HEK293 (cell line): ENCODE measurements at regions not wholly inside any gene's neighbourhood (a gene's known extent, or its start where the extent isn't known, plus 50 kb on each side); places are given as distances from the start of the nearest gene placed in this dataset.

ENCODE experiments used
- CTCF ChIA-PET: fragments of 350-600 bp; formaldehyde crosslinking; extraction: SDS; loops from one replicate; lab custom pipeline; 2021; ENCODE audit warnings: antibody characterized with exemption; lab: Yijun Ruan, JAX
- POLR2A ChIA-PET: fragments of 300-600 bp; formaldehyde crosslinking; extraction: SDS; loops from one replicate; lab custom pipeline; 2020; ENCODE audit warnings: antibody characterized with exemption, inconsistent platforms; lab: Yijun Ruan, JAX
- H3K27ac ChIP-seq: fragments of 200-500 bp; sonication (Bioruptor generic); 2 replicates; pipeline ENCODE4 v1.5.1; 2014; ENCODE audit warnings: low read depth, low read length, control low read depth, inconsistent platforms; ENCODE audit errors: extremely low read depth
- H3K36me3 ChIP-seq, 2 experiments: fragments of 200-500 bp in 1 of 2; sonication (Bioruptor generic) in 1 of 2; 1 replicate in 1 of 2; 2 replicates in 1 of 2; pipeline ENCODE4 v1.5.1; 2014 to 2017; ENCODE audit warnings: inconsistent platforms in 2 of 2, low read length in 2 of 2; ENCODE audit not compliant: control insufficient read depth in 2 of 2, insufficient read depth in 1 of 2
- H3K4me1 ChIP-seq: fragments of 200-500 bp; sonication (Bioruptor generic); 2 replicates; pipeline ENCODE4 v1.5.1; 2014; ENCODE audit warnings: mild to moderate bottlenecking, low read length, inconsistent platforms; ENCODE audit not compliant: control insufficient read depth, insufficient read depth
- H3K4me3 ChIP-seq: 2 replicates; pipeline ENCODE4 v1.5.1; 2011; ENCODE audit warnings: low read depth, mild to moderate bottlenecking, control low read depth, low read length, moderate library complexity
- H3K9me3 ChIP-seq: fragments of 200-500 bp; sonication (Bioruptor generic); 2 replicates; pipeline ENCODE4 v1.5.1; 2014; ENCODE audit warnings: low read depth, low read length, inconsistent platforms; ENCODE audit not compliant: control insufficient read depth, insufficient read depth
- ATF2 ChIP-seq: fragments of 450-650 bp; formaldehyde crosslinking; IDR thresholded peaks from 2 replicates; pipeline ENCODE4 v1.5.1; 2016; ENCODE audit warnings: missing biosample characterization, missing genetic modification characterization, low read depth
- BCL11A ChIP-seq: fragments of 450-650 bp; formaldehyde crosslinking; IDR thresholded peaks from 2 replicates; pipeline ENCODE4 v1.5.1; 2016; ENCODE audit warnings: low read depth, missing biosample characterization, missing genetic modification characterization
- BCL11B ChIP-seq: fragments of 450-650 bp; formaldehyde crosslinking; IDR thresholded peaks from 2 replicates; pipeline ENCODE4 v1.5.1; 2016; ENCODE audit warnings: low read depth, missing biosample characterization, missing genetic modification characterization
- EGR2 ChIP-seq: fragments of 450-650 bp; formaldehyde crosslinking; IDR thresholded peaks from 2 replicates; pipeline ENCODE4 v1.5.1; 2016; ENCODE audit warnings: low read depth, missing biosample characterization, missing genetic modification characterization
- HOXC10 ChIP-seq: sonication (generic); formaldehyde crosslinking; IDR thresholded peaks from 2 replicates; pipeline ENCODE4 v1.8.1; 2023; ENCODE audit warnings: mild to moderate bottlenecking, missing genetic modification reagents
- TCF7L2 ChIP-seq: IDR thresholded peaks from 2 replicates; pipeline ENCODE4 v1.6.1; 2011; ENCODE audit warnings: low read depth, mild to moderate bottlenecking, inconsistent platforms, low read length, moderate library complexity, borderline replicate concordance
- WT1 ChIP-seq: fragments of 450-650 bp; formaldehyde crosslinking; IDR thresholded peaks from 2 replicates; pipeline ENCODE4 v1.5.1; 2016; ENCODE audit warnings: missing biosample characterization, missing genetic modification characterization
- YY2 ChIP-seq: fragments of 450-650 bp; formaldehyde crosslinking; IDR thresholded peaks from 2 replicates; pipeline ENCODE4 v1.5.1; 2016; ENCODE audit warnings: missing biosample characterization, missing genetic modification characterization
- ZBTB6 ChIP-seq: fragments of 450-650 bp; formaldehyde crosslinking; IDR thresholded peaks from 2 replicates; pipeline ENCODE4 v1.5.1; 2017; ENCODE audit warnings: missing biosample characterization, missing genetic modification characterization
- ZNF174 ChIP-seq: fragments of 450-650 bp; formaldehyde crosslinking; IDR thresholded peaks from 2 replicates; pipeline ENCODE4 v1.5.0; 2017; ENCODE audit warnings: missing biosample characterization, mild to moderate bottlenecking, missing genetic modification characterization
- ZNF175 ChIP-seq: fragments of 450-650 bp; formaldehyde crosslinking; IDR thresholded peaks from 2 replicates; pipeline ENCODE4 v1.5.1; 2016; ENCODE audit warnings: missing biosample characterization, missing genetic modification characterization
- ZNF19 ChIP-seq: fragments of 450-650 bp; formaldehyde crosslinking; IDR thresholded peaks from 2 replicates; pipeline ENCODE4; 2016; ENCODE audit warnings: missing biosample characterization, missing genetic modification characterization, low read depth
- ZNF2 ChIP-seq: fragments of 450-650 bp; formaldehyde crosslinking; IDR thresholded peaks from 2 replicates; pipeline ENCODE4 v1.5.1; 2016; ENCODE audit warnings: missing biosample characterization, missing genetic modification characterization
- ZNF202 ChIP-seq: fragments of 450-650 bp; formaldehyde crosslinking; IDR thresholded peaks from 2 replicates; pipeline ENCODE4 v1.5.1; 2016; ENCODE audit warnings: missing biosample characterization, missing genetic modification characterization, borderline replicate concordance
- ZNF221 ChIP-seq: fragments of 450-650 bp; formaldehyde crosslinking; IDR thresholded peaks from 2 replicates; pipeline ENCODE4 v1.5.1; 2017; ENCODE audit warnings: missing biosample characterization, missing genetic modification characterization, borderline replicate concordance
- ZNF366 ChIP-seq: fragments of 450-650 bp; formaldehyde crosslinking; conservative IDR thresholded peaks from 2 replicates; pipeline ENCODE4 v1.5.1; 2016; ENCODE audit warnings: missing biosample characterization, missing genetic modification characterization
- ZNF404 ChIP-seq: fragments of 450-650 bp; formaldehyde crosslinking; IDR thresholded peaks from 2 replicates; pipeline ENCODE4 v1.5.1; 2017; ENCODE audit warnings: missing biosample characterization, missing genetic modification characterization
- ZNF473 ChIP-seq: fragments of 450-650 bp; formaldehyde crosslinking; IDR thresholded peaks from 2 replicates; pipeline ENCODE4 v1.5.1; 2017; ENCODE audit warnings: missing biosample characterization, missing genetic modification characterization
- ZNF555 ChIP-seq: fragments of 450-650 bp; formaldehyde crosslinking; conservative IDR thresholded peaks from 2 replicates; pipeline ENCODE4 v1.5.1; 2017; ENCODE audit warnings: missing biosample characterization, mild to moderate bottlenecking, missing genetic modification characterization, inconsistent platforms
- ZNF596 ChIP-seq: fragments of 450-650 bp; IDR thresholded peaks from 2 replicates; pipeline ENCODE4 v1.5.0; 2018; ENCODE audit warnings: missing biosample characterization, mild to moderate bottlenecking, missing genetic modification characterization, moderate library complexity
- ZNF664 ChIP-seq: fragments of 450-650 bp; formaldehyde crosslinking; IDR thresholded peaks from 2 replicates; pipeline ENCODE4 v1.5.1; 2016; ENCODE audit warnings: missing biosample characterization, missing genetic modification characterization
- ZNF707 ChIP-seq: fragments of 450-650 bp; formaldehyde crosslinking; IDR thresholded peaks from 2 replicates; pipeline ENCODE4 v1.5.1; 2016; ENCODE audit warnings: missing biosample characterization, missing genetic modification characterization
- ZSCAN30 ChIP-seq: fragments of 450-650 bp; IDR thresholded peaks from 2 replicates; pipeline ENCODE4 v1.5.1; 2018; ENCODE audit warnings: missing biosample characterization, mild to moderate bottlenecking, missing genetic modification characterization, moderate library complexity
- ZXDB ChIP-seq: fragments of 450-650 bp; formaldehyde crosslinking; IDR thresholded peaks from 2 replicates; pipeline ENCODE4 v1.5.1; 2016; ENCODE audit warnings: missing biosample characterization, missing genetic modification characterization
- TF ChIP-seq, protein P1 (sequence below): fragments of 450-650 bp; formaldehyde crosslinking; IDR thresholded peaks from 2 replicates; pipeline ENCODE4 v1.5.1; 2016; ENCODE audit warnings: missing biosample characterization, missing genetic modification characterization
- TF ChIP-seq, protein P2 (sequence below): fragments of 450-650 bp; IDR thresholded peaks from 2 replicates; pipeline ENCODE4 v1.5.1; 2018; ENCODE audit warnings: missing biosample characterization, mild to moderate bottlenecking, missing genetic modification characterization
- TF ChIP-seq, protein P3 (sequence below): fragments of 450-650 bp; formaldehyde crosslinking; IDR thresholded peaks from 2 replicates; pipeline ENCODE4 v1.5.1; 2016; ENCODE audit warnings: missing biosample characterization, missing genetic modification characterization

DNA sequence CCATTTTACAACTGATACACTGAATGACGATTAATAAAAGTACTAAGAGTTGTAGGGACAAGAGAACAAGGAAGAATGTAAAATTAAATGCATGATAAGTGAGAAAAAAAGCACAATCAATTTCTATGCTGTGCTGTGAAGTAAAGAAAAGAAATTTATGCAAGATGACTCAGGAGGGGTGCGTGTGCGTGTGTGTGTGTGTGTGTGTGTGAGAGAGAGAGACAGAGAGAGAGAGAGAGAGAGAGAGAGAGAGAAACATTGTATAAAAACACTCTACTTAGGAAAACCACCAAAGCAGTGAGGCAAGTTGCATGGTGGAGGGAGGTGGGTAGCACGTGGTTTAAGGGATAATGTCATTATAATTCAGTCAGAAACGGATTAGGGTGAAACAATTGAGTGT is 580.8 kb upstream of the ALCAM start:
- Histone ChIP-seq H3K27ac (no peak overlapping the region), H3K4me1 (no peaks in the 10 kb centered on the region), H3K36me3 (no peaks in the 10 kb centered on the region), H3K9me3 (no peaks in the 10 kb centered on the region), H3K4me3 (no peak overlapping the region)
- POLR2A ChIA-PET = no interaction called here
- CTCF ChIA-PET = no interaction called here
- TF ChIP-seq ZNF2 (tag by site-specific recombination) = no peak
- TF ChIP-seq ZNF366 (tag by site-specific recombination) = no peak
- no peak for TF ChIP-seq WT1
- TF ChIP-seq BCL11A (tag by site-specific recombination) = no peak
- TF ChIP-seq HOXC10 (CRISPR knock-in tag) = no peak
- no peak for TF ChIP-seq BCL11B (tag by site-specific recombination)
- TF ChIP-seq EGR2 = no peak
- no peak for TF ChIP-seq ZNF202 (tag by site-specific recombination)
- no peak for TF ChIP-seq ZNF404
- TF ChIP-seq, protein P1, sequence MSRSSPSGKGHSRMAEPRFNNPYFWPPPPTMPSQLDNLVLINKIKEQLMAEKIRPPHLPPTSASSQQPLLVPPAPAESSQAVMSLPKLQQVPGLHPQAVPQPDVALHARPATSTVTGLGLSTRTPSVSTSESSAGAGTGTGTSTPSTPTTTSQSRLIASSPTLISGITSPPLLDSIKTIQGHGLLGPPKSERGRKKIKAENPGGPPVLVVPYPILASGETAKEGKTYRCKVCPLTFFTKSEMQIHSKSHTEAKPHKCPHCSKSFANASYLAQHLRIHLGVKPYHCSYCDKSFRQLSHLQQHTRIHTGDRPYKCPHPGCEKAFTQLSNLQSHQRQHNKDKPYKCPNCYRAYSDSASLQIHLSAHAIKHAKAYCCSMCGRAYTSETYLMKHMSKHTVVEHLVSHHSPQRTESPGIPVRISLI = no peak
- no peak for TF ChIP-seq ZNF664 (tag by site-specific recombination)
- TF ChIP-seq ATF2 = no peak
- no peak for TF ChIP-seq ZBTB6
- TF ChIP-seq, protein P2, sequence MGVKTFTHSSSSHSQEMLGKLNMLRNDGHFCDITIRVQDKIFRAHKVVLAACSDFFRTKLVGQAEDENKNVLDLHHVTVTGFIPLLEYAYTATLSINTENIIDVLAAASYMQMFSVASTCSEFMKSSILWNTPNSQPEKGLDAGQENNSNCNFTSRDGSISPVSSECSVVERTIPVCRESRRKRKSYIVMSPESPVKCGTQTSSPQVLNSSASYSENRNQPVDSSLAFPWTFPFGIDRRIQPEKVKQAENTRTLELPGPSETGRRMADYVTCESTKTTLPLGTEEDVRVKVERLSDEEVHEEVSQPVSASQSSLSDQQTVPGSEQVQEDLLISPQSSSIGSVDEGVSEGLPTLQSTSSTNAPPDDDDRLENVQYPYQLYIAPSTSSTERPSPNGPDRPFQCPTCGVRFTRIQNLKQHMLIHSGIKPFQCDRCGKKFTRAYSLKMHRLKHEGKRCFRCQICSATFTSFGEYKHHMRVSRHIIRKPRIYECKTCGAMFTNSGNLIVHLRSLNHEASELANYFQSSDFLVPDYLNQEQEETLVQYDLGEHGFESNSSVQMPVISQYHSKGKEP (tag by site-specific recombination) = no peak
- TF ChIP-seq ZNF175 (tag by site-specific recombination) = no peak
- TF ChIP-seq, protein P3, sequence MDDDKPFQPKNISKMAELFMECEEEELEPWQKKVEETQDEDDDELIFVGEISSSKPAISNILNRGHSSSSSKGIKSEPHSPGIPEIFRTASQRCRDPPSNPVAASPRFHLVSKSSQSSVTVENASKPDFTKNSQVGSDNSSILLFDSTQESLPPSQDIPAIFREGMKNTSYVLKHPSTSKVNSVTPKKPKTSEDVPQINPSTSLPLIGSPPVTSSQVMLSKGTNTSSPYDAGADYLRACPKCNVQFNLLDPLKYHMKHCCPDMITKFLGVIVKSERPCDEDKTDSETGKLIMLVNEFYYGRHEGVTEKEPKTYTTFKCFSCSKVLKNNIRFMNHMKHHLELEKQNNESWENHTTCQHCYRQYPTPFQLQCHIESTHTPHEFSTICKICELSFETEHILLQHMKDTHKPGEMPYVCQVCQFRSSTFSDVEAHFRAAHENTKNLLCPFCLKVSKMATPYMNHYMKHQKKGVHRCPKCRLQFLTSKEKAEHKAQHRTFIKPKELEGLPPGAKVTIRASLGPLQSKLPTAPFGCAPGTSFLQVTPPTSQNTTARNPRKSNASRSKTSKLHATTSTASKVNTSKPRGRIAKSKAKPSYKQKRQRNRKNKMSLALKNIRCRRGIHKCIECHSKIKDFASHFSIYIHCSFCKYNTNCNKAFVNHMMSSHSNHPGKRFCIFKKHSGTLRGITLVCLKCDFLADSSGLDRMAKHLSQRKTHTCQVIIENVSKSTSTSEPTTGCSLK (tag by site-specific recombination) = no peak

GRCh38 chr3:104787306-104787705 is 579.4 kb upstream of the ALCAM start:
- POLR2A ChIA-PET = no interaction called here
- H3K4me3 ChIP-seq = no peak overlapping the region
- H3K27ac ChIP-seq = no peak overlapping the region
- H3K36me3 ChIP-seq = no peaks in the 10 kb centered on the region
- CTCF ChIA-PET = no interaction called here
- no peaks in the 10 kb centered on the region for H3K9me3 ChIP-seq
- TF ChIP-seq, protein P2 (tag by site-specific recombination) = no peak
- TF ChIP-seq ZSCAN30 (no peak), ZNF473 (no peak), ZNF19 (tag by site-specific recombination) (no peak), TCF7L2 (no peak), ZNF2 (tag by site-specific recombination) (no peak), ZNF555 (tag by site-specific recombination) (no peak), ZNF596 (no peak), ZXDB (tag by site-specific recombination) (no peak), ZNF707 (tag by site-specific recombination) (no peak), ZNF221 (tag by site-specific recombination) (no peak), ZNF174 (tag by site-specific recombination) (no peak), YY2 (tag by site-specific recombination) (no peak)
- no peaks in the 10 kb centered on the region for H3K4me1 ChIP-seq
